ENCODE measurements at regions not wholly inside any gene's neighbourhood (a gene's known extent, or its start where the extent isn't known, plus 50 kb on each side); places are given as distances from the start of the nearest gene placed in this dataset.

GRCh38 chr2:204051476-204051875 lies 114.9 kb downstream of the ICOS start:
- no peak for TF ChIP-seq CTCF (IDR thresholded peaks at IDR 0.05)
- no peak for TF ChIP-seq POLR2A (IDR thresholded peaks at IDR 0.05)
- no peak for TF ChIP-seq EP300 (IDR thresholded peaks at IDR 0.05)
